ENCODE measurements at regions not wholly inside any gene's neighbourhood (a gene's known extent, or its start where the extent isn't known, plus 50 kb on each side); places are given as distances from the start of the nearest gene placed in this dataset.

DNA sequence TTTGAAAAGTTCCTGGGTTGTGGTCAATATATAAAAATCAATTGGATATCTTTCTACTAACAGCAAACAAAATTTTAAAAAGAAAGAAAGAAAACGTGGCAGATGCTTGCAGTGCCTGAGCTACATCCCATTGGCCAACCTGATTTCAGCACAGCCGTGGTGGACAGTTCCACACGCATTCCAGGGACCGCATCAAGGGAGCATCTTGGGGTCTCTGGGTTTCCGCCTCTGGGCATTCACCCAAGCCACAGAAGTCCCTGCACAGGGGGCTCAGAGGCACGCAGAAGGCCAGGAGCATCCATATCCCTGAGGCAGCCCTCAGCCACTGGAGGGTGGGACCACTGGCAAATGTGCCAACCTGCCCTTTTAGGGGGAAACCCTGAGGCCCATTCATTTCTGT is 254.5 kb upstream of the RNF32 start:
- no peak overlapping the region for H3K27ac ChIP-seq (ENCODE audit: low read depth, low read length)
- H3K36me3 ChIP-seq (ENCODE audit: control insufficient read depth, low read length): no peaks in the 10 kb centered on the region
- H4K20me1 ChIP-seq (ENCODE audit: control insufficient read depth, insufficient read depth, low read depth, low read length): no peaks in the 10 kb centered on the region
- H3K9me2 ChIP-seq (replicated peaks; ENCODE audit: control insufficient read depth, low read length): no peaks in the 10 kb centered on the region
- no peaks in the 10 kb centered on the region for H3K4me1 ChIP-seq (ENCODE audit: control insufficient read depth, low read length)
- TF ChIP-seq EZH2phosphoT487 (IDR thresholded peaks at IDR 0.05; ENCODE audit: borderline replicate concordance, low read length): no peak
- TF ChIP-seq, protein P1, sequence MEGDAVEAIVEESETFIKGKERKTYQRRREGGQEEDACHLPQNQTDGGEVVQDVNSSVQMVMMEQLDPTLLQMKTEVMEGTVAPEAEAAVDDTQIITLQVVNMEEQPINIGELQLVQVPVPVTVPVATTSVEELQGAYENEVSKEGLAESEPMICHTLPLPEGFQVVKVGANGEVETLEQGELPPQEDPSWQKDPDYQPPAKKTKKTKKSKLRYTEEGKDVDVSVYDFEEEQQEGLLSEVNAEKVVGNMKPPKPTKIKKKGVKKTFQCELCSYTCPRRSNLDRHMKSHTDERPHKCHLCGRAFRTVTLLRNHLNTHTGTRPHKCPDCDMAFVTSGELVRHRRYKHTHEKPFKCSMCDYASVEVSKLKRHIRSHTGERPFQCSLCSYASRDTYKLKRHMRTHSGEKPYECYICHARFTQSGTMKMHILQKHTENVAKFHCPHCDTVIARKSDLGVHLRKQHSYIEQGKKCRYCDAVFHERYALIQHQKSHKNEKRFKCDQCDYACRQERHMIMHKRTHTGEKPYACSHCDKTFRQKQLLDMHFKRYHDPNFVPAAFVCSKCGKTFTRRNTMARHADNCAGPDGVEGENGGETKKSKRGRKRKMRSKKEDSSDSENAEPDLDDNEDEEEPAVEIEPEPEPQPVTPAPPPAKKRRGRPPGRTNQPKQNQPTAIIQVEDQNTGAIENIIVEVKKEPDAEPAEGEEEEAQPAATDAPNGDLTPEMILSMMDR (IDR thresholded peaks at IDR 0.05; ENCODE audit: low read depth, low read length, poor library complexity, severe bottlenecking): no peak
- H3K4me3 ChIP-seq (ENCODE audit: low read length): no peak overlapping the region
- H3F3A ChIP-seq (ENCODE audit: control insufficient read depth, insufficient read depth): no peaks in the 10 kb centered on the region
- no peak overlapping the region for H3K4me2 ChIP-seq (ENCODE audit: low read length)
- no peaks in the 10 kb centered on the region for H3K79me2 ChIP-seq (ENCODE audit: control insufficient read depth, low read length)
- H3K9me3 ChIP-seq (ENCODE audit: control insufficient read depth, insufficient read depth, low read length): no peaks in the 10 kb centered on the region
- no peaks in the 10 kb centered on the region for H3K27me3 ChIP-seq (ENCODE audit: control insufficient read depth, low read length)

DNA sequence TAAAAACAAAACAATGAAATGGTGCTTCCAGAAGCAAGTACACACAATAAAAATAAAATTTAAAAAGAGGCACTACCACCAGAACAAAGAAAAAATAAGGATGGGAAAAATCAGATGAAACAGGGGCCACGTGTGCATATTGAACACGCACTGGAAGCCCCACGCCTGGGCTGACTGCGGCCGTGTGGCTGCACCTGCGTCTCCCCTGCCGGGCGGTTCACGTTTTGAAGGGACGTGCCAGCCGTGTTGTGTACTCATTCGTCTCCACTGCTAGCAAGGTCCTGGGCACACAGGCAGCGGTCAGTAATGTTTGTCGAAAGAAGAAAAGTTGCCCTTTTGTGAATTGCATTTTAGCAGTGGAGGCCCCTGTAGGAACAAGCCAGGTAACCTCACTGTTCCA is 255.9 kb upstream of the RNF32 start:
- Histone ChIP-seq H3K27ac (ENCODE audit: low read depth, low read length) (no peak overlapping the region), H3K9me3 (ENCODE audit: control insufficient read depth, insufficient read depth, low read length) (no peaks in the 10 kb centered on the region), H3K4me2 (ENCODE audit: low read length) (no peak overlapping the region), H3K36me3 (ENCODE audit: control insufficient read depth, low read length) (no peaks in the 10 kb centered on the region), H3K9me2 (replicated peaks; ENCODE audit: control insufficient read depth, low read length) (no peaks in the 10 kb centered on the region), H3F3A (ENCODE audit: control insufficient read depth, insufficient read depth) (no peaks in the 10 kb centered on the region), H4K20me1 (ENCODE audit: control insufficient read depth, insufficient read depth, low read depth, low read length) (no peaks in the 10 kb centered on the region), H3K4me1 (ENCODE audit: control insufficient read depth, low read length) (no peaks in the 10 kb centered on the region), H3K27me3 (ENCODE audit: control insufficient read depth, low read length) (no peaks in the 10 kb centered on the region), H3K4me3 (ENCODE audit: low read length) (no peak overlapping the region), H3K79me2 (ENCODE audit: control insufficient read depth, low read length) (no peaks in the 10 kb centered on the region)
- TF ChIP-seq, protein P1 (IDR thresholded peaks at IDR 0.05; ENCODE audit: low read depth, low read length, poor library complexity, severe bottlenecking): no peak

DNA sequence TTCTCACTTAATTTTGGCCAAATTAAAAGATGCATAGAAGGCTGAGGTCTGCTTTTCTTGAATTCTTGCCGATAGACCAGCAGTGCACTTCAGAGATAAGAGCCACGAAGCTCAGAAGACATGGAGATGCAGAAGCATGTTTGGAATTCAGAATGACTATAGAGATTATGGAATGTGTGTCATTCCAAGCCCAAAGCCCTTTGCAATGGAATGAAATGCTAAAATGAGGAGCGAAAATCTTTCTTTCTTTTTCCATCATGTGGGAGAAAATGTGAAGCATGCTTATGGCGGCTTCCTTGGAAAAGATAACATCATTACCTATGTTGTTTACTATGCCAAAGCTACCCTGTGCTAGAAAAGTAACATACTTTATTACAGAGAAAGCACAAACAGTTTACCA is 257.0 kb upstream of the RNF32 start:
- Histone ChIP-seq H3K27me3 (ENCODE audit: control insufficient read depth, low read length) (no peaks in the 10 kb centered on the region), H3K4me3 (ENCODE audit: low read length) (no peak overlapping the region), H4K20me1 (ENCODE audit: control insufficient read depth, insufficient read depth, low read depth, low read length) (no peaks in the 10 kb centered on the region), H3F3A (ENCODE audit: control insufficient read depth, insufficient read depth) (no peaks in the 10 kb centered on the region), H3K9me2 (replicated peaks; ENCODE audit: control insufficient read depth, low read length) (no peaks in the 10 kb centered on the region), H3K36me3 (ENCODE audit: control insufficient read depth, low read length) (no peaks in the 10 kb centered on the region), H3K9me3 (ENCODE audit: control insufficient read depth, insufficient read depth, low read length) (no peaks in the 10 kb centered on the region), H3K4me1 (ENCODE audit: control insufficient read depth, low read length) (no peaks in the 10 kb centered on the region), H3K79me2 (ENCODE audit: control insufficient read depth, low read length) (no peaks in the 10 kb centered on the region), H3K4me2 (ENCODE audit: low read length) (no peak overlapping the region), H3K27ac (ENCODE audit: low read depth, low read length) (no peak overlapping the region)
- TF ChIP-seq, protein P1 (IDR thresholded peaks at IDR 0.05; ENCODE audit: low read depth, low read length, poor library complexity, severe bottlenecking): no peak

DNA sequence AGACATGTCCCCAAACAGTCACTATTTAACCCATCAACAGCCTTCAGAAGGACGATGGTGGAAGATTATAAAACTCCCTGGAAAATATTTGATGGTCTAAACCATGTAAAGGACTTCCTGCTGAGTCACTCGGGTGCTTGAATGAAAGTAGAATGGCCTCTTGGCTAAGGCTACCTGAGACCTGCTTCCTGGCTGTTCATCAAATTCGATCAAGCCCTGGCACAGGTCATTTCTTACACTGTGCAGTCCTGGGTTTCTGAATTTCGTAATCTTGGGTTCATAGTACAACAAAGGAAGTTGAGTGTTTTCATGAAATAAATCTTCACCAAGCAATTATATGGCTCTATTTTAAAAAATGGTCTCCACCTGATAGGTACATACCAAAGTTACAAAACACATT is 260.3 kb upstream of the RNF32 start:
- Histone ChIP-seq H3K27ac (ENCODE audit: low read depth, low read length) (no peak overlapping the region), H3K27me3 (ENCODE audit: control insufficient read depth, low read length) (no peaks in the 10 kb centered on the region), H3F3A (ENCODE audit: control insufficient read depth, insufficient read depth) (no peaks in the 10 kb centered on the region), H3K4me1 (ENCODE audit: control insufficient read depth, low read length) (no peaks in the 10 kb centered on the region), H3K4me3 (ENCODE audit: low read length) (no peak overlapping the region), H3K4me2 (ENCODE audit: low read length) (no peak overlapping the region), H3K9me3 (ENCODE audit: control insufficient read depth, insufficient read depth, low read length) (no peaks in the 10 kb centered on the region), H3K9me2 (replicated peaks; ENCODE audit: control insufficient read depth, low read length) (no peaks in the 10 kb centered on the region), H3K36me3 (ENCODE audit: control insufficient read depth, low read length) (no peaks in the 10 kb centered on the region), H3K79me2 (ENCODE audit: control insufficient read depth, low read length) (no peaks in the 10 kb centered on the region), H4K20me1 (ENCODE audit: control insufficient read depth, insufficient read depth, low read depth, low read length) (no peaks in the 10 kb centered on the region)
- no peak for TF ChIP-seq EZH2phosphoT487 (IDR thresholded peaks at IDR 0.05; ENCODE audit: borderline replicate concordance, low read length)
- TF ChIP-seq, protein P1 (IDR thresholded peaks at IDR 0.05; ENCODE audit: low read depth, low read length, poor library complexity, severe bottlenecking): no peak

Measured in DOHH2 (cell line).